ENCODE measurements at regions not wholly inside any gene's neighbourhood (a gene's known extent, or its start where the extent isn't known, plus 50 kb on each side); places are given as distances from the start of the nearest gene placed in this dataset.

- TF ChIP-seq BACH2 (CRISPR knock-in tag; IDR thresholded peaks at IDR 0.05; ENCODE audit: borderline replicate concordance) = no peak
- TF ChIP-seq ZFP30 (CRISPR knock-in tag; IDR thresholded peaks at IDR 0.05) = no peak
- no peak for TF ChIP-seq TCF4 (CRISPR knock-in tag; IDR thresholded peaks at IDR 0.05; ENCODE audit: borderline replicate concordance)
- TF ChIP-seq TOX (CRISPR knock-in tag; IDR thresholded peaks at IDR 0.05; ENCODE audit: borderline replicate concordance) = no peak
- no peak for TF ChIP-seq ZC3H10 (CRISPR knock-in tag; IDR thresholded peaks at IDR 0.05)
- TF ChIP-seq CREB5 (CRISPR knock-in tag; IDR thresholded peaks at IDR 0.05; ENCODE audit: low read depth) = no peak
- no peak for TF ChIP-seq RARB (CRISPR knock-in tag; IDR thresholded peaks at IDR 0.05)
- TF ChIP-seq ZFP3 (CRISPR knock-in tag; IDR thresholded peaks at IDR 0.05) = no peak
- TF ChIP-seq PPARA (CRISPR knock-in tag; IDR thresholded peaks at IDR 0.05; ENCODE audit: borderline replicate concordance) = no peak
- no peak for TF ChIP-seq SNAI2 (CRISPR knock-in tag; IDR thresholded peaks at IDR 0.05)
- TF ChIP-seq, protein P1, sequence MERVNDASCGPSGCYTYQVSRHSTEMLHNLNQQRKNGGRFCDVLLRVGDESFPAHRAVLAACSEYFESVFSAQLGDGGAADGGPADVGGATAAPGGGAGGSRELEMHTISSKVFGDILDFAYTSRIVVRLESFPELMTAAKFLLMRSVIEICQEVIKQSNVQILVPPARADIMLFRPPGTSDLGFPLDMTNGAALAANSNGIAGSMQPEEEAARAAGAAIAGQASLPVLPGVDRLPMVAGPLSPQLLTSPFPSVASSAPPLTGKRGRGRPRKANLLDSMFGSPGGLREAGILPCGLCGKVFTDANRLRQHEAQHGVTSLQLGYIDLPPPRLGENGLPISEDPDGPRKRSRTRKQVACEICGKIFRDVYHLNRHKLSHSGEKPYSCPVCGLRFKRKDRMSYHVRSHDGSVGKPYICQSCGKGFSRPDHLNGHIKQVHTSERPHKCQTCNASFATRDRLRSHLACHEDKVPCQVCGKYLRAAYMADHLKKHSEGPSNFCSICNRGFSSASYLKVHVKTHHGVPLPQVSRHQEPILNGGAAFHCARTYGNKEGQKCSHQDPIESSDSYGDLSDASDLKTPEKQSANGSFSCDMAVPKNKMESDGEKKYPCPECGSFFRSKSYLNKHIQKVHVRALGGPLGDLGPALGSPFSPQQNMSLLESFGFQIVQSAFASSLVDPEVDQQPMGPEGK (CRISPR knock-in tag; IDR thresholded peaks at IDR 0.05; ENCODE audit: borderline replicate concordance) = no peak
- TF ChIP-seq ZNF8 (CRISPR knock-in tag; IDR thresholded peaks at IDR 0.05) = no peak
- TF ChIP-seq POU6F1 (CRISPR knock-in tag; IDR thresholded peaks at IDR 0.05; ENCODE audit: borderline replicate concordance, low read depth) = no peak
- TF ChIP-seq CSDC2 (CRISPR knock-in tag; IDR thresholded peaks at IDR 0.05) = no peak
- TF ChIP-seq GLIS3 (CRISPR knock-in tag; IDR thresholded peaks at IDR 0.05) = no peak
- TF ChIP-seq ESRRG (CRISPR knock-in tag; IDR thresholded peaks at IDR 0.05) = no peak
- no peak for TF ChIP-seq ZNF565 (CRISPR knock-in tag; conservative IDR thresholded peaks at IDR 0.05; ENCODE audit: low read depth)
- no peak for TF ChIP-seq TSHZ2 (CRISPR knock-in tag; IDR thresholded peaks at IDR 0.05)
- no peak for ATAC-seq
Observed at GRCh38 chr9:26471261-26471660, 421.3 kb downstream of the CAAP1 start.

DNA sequence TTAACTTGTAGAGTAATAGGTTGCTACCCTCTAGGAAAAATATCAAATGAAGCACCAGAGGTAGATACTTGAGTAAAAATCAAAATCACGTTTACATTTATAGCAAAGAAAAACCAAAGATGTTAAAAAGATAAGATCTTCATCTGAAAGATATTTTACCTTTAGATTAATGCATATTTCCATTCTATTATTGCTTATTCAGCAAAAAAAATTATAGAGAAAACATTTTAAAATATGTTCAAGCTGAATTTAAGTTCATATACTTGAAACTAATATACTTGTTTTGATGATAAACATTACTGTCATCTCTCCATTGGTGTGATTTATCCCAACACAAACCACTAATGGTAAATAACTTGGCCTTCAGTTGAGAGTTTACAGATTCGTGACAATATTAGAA is 422.3 kb downstream of the CAAP1 start:
- no peak for ATAC-seq
- TF ChIP-seq ESRRG (CRISPR knock-in tag; IDR thresholded peaks at IDR 0.05) = no peak

GRCh38 chr9:26463837-26464236 is 428.8 kb downstream of the CAAP1 start:
- TF ChIP-seq ZFP3 (CRISPR knock-in tag; IDR thresholded peaks at IDR 0.05) = no peak
- no peak for TF ChIP-seq ZNF70 (CRISPR knock-in tag; IDR thresholded peaks at IDR 0.05)
- no peak for TF ChIP-seq ARNTL (CRISPR knock-in tag; IDR thresholded peaks at IDR 0.05; ENCODE audit: borderline replicate concordance, low read depth)
- no peak for TF ChIP-seq TOX (CRISPR knock-in tag; IDR thresholded peaks at IDR 0.05; ENCODE audit: borderline replicate concordance)
- no peak for TF ChIP-seq CREB5 (CRISPR knock-in tag; IDR thresholded peaks at IDR 0.05; ENCODE audit: low read depth)
- ATAC-seq = no peak

- ATAC-seq = no peak
- TF ChIP-seq SNAI2 (CRISPR knock-in tag; IDR thresholded peaks at IDR 0.05) (no peak), PPARA (CRISPR knock-in tag; IDR thresholded peaks at IDR 0.05; ENCODE audit: borderline replicate concordance) (no peak), CSDC2 (CRISPR knock-in tag; IDR thresholded peaks at IDR 0.05) (no peak)
- TF ChIP-seq, protein P1 (CRISPR knock-in tag; IDR thresholded peaks at IDR 0.05; ENCODE audit: borderline replicate concordance) = no peak
Observed at GRCh38 chr9:26462751-26463150, 429.9 kb downstream of the CAAP1 start.

Data from SK-N-SH treated with all-trans-retinoic acid at 6 μM for 48 hours (cell line).